SU-DHL-6 (cell line): ENCODE measurements at regions not wholly inside any gene's neighbourhood (a gene's known extent, or its start where the extent isn't known, plus 50 kb on each side); places are given as distances from the start of the nearest gene placed in this dataset.
"Not testable (repeated sequence)": the region's sequence is repeated elsewhere in the genome, so short reads cannot be mapped to it uniquely, and the experiment has no call there.

Experiments used
- H2AFZ ChIP-seq: fragments of 200-600 bp; sonication (generic); 2 replicates; pipeline ENCODE4 v1.6.1; 2014; ENCODE audit warnings: low read depth, mild to moderate bottlenecking, moderate library complexity, mixed read lengths, antibody characterized with exemption, low read length; ENCODE audit not compliant: severe bottlenecking
- H3F3A ChIP-seq: fragments of 200-600 bp; shearing (Covaris generic); 2 replicates; pipeline ENCODE4 v1.6.0; 2016; ENCODE audit warnings: antibody characterized with exemption, mild to moderate bottlenecking; ENCODE audit not compliant: insufficient read depth
- H3K27ac ChIP-seq: fragments of 200-600 bp; sonication (generic); 2 replicates; pipeline ENCODE4 v1.5.1; 2016; ENCODE audit warnings: low read depth, mild to moderate bottlenecking, low read length, moderate library complexity, mixed read lengths
- H3K27me3 ChIP-seq: fragments of 200-600 bp; sonication (generic), shearing (Covaris generic); 2 replicates; pipeline ENCODE4 v1.6.0; 2014; ENCODE audit warnings: mild to moderate bottlenecking, low read length
- H3K36me3 ChIP-seq: fragments of 200-600 bp; sonication (generic); 2 replicates; pipeline ENCODE4 v1.6.1; 2014; ENCODE audit warnings: mild to moderate bottlenecking, low read length, mixed read lengths
- H3K4me2 ChIP-seq: fragments of 300-600, 200-600 bp; shearing (Covaris generic), sonication (generic); 2 replicates; pipeline ENCODE4 v1.6.0; 2014; ENCODE audit warnings: low read length, low read depth, mild to moderate bottlenecking; ENCODE audit not compliant: poor library complexity, severe bottlenecking
- H3K4me3 ChIP-seq: fragments of 200-600 bp; sonication (generic); 2 replicates; pipeline ENCODE4 v1.5.1; 2014; ENCODE audit warnings: antibody characterized with exemption, low read length, mild to moderate bottlenecking, mixed read lengths; ENCODE audit not compliant: insufficient read depth, poor library complexity, severe bottlenecking
- H3K79me2 ChIP-seq: fragments of 200-600 bp; sonication (generic); 2 replicates; pipeline ENCODE4 v1.6.1; 2014; ENCODE audit warnings: mild to moderate bottlenecking, low read length, moderate library complexity; ENCODE audit not compliant: insufficient read depth
- H3K9ac ChIP-seq: fragments of 200-600 bp; sonication (generic); 2 replicates; pipeline ENCODE4 v1.7.0; 2014; ENCODE audit warnings: mild to moderate bottlenecking, low read length
- H3K9me2 ChIP-seq: fragments of 200-600 bp; sonication (generic); replicated peaks from 2 replicates; pipeline ENCODE4 v1.6.1; 2014; ENCODE audit warnings: low read length; ENCODE audit not compliant: insufficient read depth
- H3K9me3 ChIP-seq: fragments of 200-600 bp; sonication (generic); 2 replicates; pipeline ENCODE4 v1.6.1; 2014; ENCODE audit warnings: low read length, mixed read lengths; ENCODE audit not compliant: insufficient read depth
- H4K20me1 ChIP-seq: fragments of 200-600 bp; sonication (generic); 2 replicates; pipeline ENCODE4 v1.6.1; 2014; ENCODE audit warnings: low read depth, mild to moderate bottlenecking, antibody characterized with exemption, low read length, moderate library complexity, mixed read lengths
- EZH2phosphoT487 ChIP-seq: fragments of 200-600 bp; sonication (generic), shearing (Covaris generic); conservative IDR thresholded peaks from 2 replicates; pipeline ENCODE4 v1.6.1; 2018; ENCODE audit warnings: mild to moderate bottlenecking, antibody characterized with exemption, low read length, moderate library complexity, mixed read lengths
- TF ChIP-seq, protein P1 (sequence below): fragments of 200-600 bp; sonication (generic); IDR thresholded peaks from one replicate; pipeline ENCODE4 v1.5.1; 2017; ENCODE audit warnings: antibody characterized with exemption, mild to moderate bottlenecking, low read length, moderate library complexity; ENCODE audit not compliant: insufficient read depth, poor library complexity, severe bottlenecking

DNA sequence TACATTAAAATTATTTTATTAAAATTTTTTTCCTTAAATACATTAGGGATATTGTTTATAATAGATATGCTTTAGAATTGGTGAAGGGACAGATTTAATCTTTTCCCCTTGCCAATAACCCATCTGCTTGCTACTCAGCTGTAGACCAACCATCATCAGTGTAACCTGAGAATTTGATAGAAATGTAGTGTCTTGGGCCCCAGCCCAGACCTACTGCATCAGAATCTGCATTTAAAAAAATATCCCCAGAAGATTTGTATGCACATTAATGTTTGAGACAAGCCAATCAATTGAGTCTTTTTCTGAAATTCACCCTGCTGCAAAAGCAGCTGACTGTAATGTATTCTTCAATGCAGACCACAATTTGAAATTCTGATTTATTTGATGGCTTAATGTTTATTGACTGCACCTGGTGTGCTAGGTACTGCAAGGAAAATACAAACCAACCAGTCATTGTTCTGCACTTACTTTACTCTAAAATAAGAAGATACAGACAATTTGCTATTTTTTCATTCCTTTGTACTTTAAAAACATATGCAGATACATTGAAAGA, 190.7 kb upstream of the SGO1 start:
- Histone ChIP-seq H4K20me1 (no peaks in the 10 kb centered on the region), H3K79me2 (no peaks in the 10 kb centered on the region), H3K9ac (no peak overlapping the region), H3F3A (no peaks in the 10 kb centered on the region), H2AFZ (no peak overlapping the region), H3K4me2 (no peak overlapping the region), H3K36me3 (no peaks in the 10 kb centered on the region), H3K27ac (no peak overlapping the region), H3K9me2 (no peaks in the 10 kb centered on the region), H3K4me3 (no peak overlapping the region), H3K9me3 (no peaks in the 10 kb centered on the region), H3K27me3 (no peaks in the 10 kb centered on the region)
- TF ChIP-seq EZH2phosphoT487: no peak
- TF ChIP-seq, protein P1, sequence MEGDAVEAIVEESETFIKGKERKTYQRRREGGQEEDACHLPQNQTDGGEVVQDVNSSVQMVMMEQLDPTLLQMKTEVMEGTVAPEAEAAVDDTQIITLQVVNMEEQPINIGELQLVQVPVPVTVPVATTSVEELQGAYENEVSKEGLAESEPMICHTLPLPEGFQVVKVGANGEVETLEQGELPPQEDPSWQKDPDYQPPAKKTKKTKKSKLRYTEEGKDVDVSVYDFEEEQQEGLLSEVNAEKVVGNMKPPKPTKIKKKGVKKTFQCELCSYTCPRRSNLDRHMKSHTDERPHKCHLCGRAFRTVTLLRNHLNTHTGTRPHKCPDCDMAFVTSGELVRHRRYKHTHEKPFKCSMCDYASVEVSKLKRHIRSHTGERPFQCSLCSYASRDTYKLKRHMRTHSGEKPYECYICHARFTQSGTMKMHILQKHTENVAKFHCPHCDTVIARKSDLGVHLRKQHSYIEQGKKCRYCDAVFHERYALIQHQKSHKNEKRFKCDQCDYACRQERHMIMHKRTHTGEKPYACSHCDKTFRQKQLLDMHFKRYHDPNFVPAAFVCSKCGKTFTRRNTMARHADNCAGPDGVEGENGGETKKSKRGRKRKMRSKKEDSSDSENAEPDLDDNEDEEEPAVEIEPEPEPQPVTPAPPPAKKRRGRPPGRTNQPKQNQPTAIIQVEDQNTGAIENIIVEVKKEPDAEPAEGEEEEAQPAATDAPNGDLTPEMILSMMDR: no peak

DNA sequence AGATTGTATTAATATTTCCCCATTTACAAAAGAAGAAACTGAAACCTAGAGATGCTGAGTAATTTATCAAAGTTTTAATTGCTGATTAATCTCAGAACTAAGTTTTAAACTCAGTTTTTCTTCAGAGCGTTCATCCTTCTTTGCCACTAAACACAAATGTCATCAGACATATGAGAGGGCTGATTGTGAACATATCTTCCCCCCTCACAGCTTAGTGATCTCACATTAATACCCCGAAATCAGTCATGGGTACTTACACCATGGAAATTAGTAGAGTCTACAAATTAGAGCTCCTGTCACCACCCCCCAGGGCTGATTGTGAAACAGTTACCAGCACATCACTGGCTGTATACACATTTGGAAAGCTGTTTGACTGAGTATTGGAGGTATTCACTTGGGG, 189.3 kb upstream of the SGO1 start:
- no peak overlapping the region for H3K27ac ChIP-seq
- no peaks in the 10 kb centered on the region for H3K9me2 ChIP-seq
- H3K9me3 ChIP-seq: no peaks in the 10 kb centered on the region
- H3K79me2 ChIP-seq: no peaks in the 10 kb centered on the region
- no peaks in the 10 kb centered on the region for H3K27me3 ChIP-seq
- no peak overlapping the region for H3K4me3 ChIP-seq
- TF ChIP-seq, protein P1: no peak
- TF ChIP-seq EZH2phosphoT487: no peak
- H3K4me2 ChIP-seq: no peak overlapping the region
- no peaks in the 10 kb centered on the region for H3K36me3 ChIP-seq
- no peaks in the 10 kb centered on the region for H3F3A ChIP-seq
- no peak overlapping the region for H2AFZ ChIP-seq
- H3K9ac ChIP-seq: no peak overlapping the region
- no peaks in the 10 kb centered on the region for H4K20me1 ChIP-seq

DNA sequence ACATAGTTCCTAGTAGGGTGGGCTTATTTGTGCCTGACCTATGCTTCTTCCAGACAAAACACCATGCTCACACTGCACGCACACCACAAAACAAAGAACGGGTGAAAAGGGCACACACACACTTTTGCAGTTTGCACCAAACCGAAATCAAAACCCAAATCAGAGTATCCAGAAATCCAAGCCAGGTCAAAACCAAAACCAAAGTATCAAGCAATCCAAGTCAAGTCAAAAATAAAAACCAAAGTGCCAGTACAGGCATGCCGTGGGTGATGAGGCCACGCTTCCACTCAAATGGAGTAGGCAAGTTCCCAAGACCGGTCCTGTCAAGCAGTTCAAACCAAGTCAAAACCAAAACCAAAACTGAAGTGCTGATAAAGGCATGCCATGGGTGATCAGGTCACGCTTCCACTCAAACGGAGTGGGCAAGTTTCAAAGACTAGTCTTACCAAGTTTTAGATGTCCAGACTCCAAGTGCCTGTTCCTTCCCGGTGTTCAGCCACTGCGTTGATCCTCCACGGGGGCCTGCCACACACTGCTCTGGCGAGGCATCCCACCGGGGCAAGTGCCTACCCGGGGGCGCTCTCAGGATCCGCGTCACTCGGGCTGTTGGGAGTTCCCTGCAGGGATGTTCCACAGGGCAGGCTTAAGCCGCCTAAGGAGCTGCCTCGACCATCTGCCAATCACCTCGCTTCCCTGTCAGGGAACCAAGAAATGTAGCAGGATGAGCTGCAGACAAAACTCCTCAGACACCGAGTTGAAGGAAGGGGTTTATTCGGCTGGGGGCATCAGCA, 184.5 kb upstream of the SGO1 start:
- H3K27ac ChIP-seq, H2AFZ ChIP-seq, H3K36me3 ChIP-seq, H4K20me1 ChIP-seq, H3K27me3 ChIP-seq, H3K9ac ChIP-seq, H3F3A ChIP-seq, H3K9me3 ChIP-seq, H3K4me2 ChIP-seq, H3K4me3 ChIP-seq, H3K79me2 ChIP-seq, H3K9me2 ChIP-seq: not testable (repeated sequence)

DNA sequence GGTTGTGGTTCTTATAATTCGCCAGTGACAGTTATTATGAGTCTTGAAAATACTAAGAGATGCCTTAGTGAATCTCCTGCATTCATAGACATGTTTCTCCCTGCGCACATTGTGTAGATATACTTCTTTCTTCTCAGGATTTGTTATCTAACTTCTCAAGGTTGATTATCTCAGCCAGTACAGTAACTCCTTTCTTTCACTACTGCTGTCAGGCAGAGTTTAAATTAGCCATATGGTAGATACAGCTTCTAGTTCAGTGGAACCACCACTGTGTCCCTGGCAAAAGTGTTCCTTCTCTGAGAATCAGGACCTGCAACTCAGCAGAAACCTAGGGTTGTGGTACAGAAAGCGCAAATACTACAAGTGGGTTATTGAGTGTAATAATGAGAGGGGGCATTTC, 175.0 kb upstream of the SGO1 start:
- Histone ChIP-seq H3K27ac (no peak overlapping the region), H3K79me2 (no peaks in the 10 kb centered on the region), H3F3A (no peaks in the 10 kb centered on the region), H3K4me2 (no peak overlapping the region), H2AFZ (no peak overlapping the region), H3K9me2 (no peaks in the 10 kb centered on the region), H3K27me3 (no peaks in the 10 kb centered on the region), H3K9me3 (no peaks in the 10 kb centered on the region), H3K9ac (no peak overlapping the region), H4K20me1 (no peaks in the 10 kb centered on the region), H3K4me3 (no peak overlapping the region), H3K36me3 (no peaks in the 10 kb centered on the region)
- TF ChIP-seq EZH2phosphoT487: no peak
- TF ChIP-seq, protein P1: no peak
